ENCODE measurements at regions not wholly inside any gene's neighbourhood (a gene's known extent, or its start where the extent isn't known, plus 50 kb on each side); places are given as distances from the start of the nearest gene placed in this dataset.
A peak's percentile ranks its signal among the peaks of the same experiment; 100 is the strongest.
"Not testable (repeated sequence)": the region's sequence is repeated elsewhere in the genome, so short reads cannot be mapped to it uniquely, and the experiment has no call there.

DNA sequence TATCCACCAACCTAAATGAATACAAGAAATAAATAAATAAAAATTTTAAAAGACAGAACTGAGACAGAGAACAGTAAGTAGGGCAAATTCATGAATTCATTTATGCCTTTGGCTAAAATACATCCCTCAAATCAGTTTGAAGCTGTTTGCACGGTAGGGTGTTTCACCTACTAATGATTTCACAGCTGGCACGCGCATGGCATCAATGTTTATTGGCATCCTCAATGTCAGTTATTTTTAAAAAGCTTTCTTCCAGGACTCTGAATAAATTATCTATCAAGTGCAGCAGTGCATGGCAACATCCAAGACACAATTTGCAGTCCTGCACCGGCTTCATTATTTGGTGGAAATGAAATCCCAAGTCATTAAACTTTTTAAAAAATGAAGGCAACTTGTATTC lies 985.2 kb upstream of the ROBO1 start:
- Mint-ChIP-seq H3K4me1 (no peaks in the 10 kb centered on the region), H3K27ac (no peak overlapping the region), H3K36me3 (no peaks in the 10 kb centered on the region), H3K27me3 (no peaks in the 10 kb centered on the region), H3K9me3 (peaks cover 3 to 9% of the 10 kb centered on the region in 2 donors), H3K4me3 (no peak overlapping the region)
- DNase-seq (no peak), ATAC-seq (replicated peaks) (no peak)

DNA sequence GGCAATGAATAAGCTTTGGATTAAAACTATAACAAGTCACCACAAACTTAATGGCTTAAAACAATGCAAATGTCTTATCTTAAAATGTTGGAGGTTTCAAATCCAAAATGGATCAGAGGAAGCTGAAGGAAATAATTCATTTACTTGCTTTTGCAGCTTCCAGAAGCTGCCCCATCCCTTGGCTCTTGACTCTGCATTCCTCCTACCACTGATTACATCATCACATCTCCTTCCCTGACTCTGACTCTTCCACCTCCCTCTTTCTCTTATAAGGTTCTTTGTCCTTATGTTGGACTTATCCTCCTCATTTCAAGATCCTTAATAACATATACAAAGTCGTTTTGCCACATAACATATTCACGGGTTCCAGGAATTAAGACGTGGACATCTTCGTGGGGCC lies 982.8 kb upstream of the ROBO1 start:
- Mint-ChIP-seq H3K4me3 (no peak overlapping the region), H3K27ac (no peak overlapping the region), H3K27me3 (no peaks in the 10 kb centered on the region), H3K9me3 (peaks cover 3 to 9% of the 10 kb centered on the region in 2 donors), H3K4me1 (no peaks in the 10 kb centered on the region), H3K36me3 (no peaks in the 10 kb centered on the region)
- DNase-seq, result no peak
- ATAC-seq (replicated peaks), result no peak

DNA sequence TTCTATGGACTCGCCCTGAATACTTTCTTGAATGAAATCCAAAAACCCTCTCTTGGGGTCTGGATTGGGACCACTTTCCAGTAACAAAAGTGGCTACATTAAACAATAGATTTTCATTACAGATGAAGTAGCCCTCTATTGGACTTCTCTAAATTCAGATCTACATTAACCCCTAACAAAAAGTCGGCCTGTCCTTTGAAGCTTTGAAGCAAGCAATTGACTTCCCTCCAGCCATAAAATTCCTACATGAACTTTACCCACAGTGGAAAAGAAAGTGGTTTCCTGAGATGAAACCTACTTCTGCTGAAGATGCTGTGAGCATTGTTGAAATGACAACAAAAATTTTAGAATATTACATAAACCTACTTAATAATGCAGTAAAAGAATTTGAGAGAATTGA lies 967.1 kb upstream of the ROBO1 start:
- no peak for ATAC-seq (replicated peaks)
- no peak for DNase-seq
- Mint-ChIP-seq H3K27ac (no peak overlapping the region), H3K27me3 (no peaks in the 10 kb centered on the region), H3K9me3 (peaks cover 0 to 3% of the 10 kb centered on the region in 2 donors), H3K36me3 (no peaks in the 10 kb centered on the region), H3K4me1 (no peaks in the 10 kb centered on the region), H3K4me3 (no peak overlapping the region)

DNA sequence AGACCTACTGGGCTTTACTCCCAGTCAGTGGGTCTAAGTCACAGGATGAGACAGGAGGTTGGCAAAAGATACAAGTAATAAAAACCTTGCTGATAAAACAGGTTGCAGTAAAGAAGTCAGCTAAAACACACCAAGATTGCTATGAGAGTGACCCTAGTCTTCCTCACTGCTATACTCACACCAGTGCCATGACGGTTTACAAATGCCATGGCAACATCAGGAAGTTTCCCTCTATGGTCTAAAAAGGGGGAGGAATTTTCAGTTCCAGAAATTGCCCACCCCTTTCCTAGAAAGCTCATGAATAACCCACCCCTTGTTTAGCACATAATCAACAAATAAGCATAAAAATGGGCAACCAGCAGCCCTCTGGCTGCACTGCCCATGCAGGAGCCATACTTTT lies 966.7 kb upstream of the ROBO1 start:
- Mint-ChIP-seq H3K36me3 (no peaks in the 10 kb centered on the region), H3K4me1 (no peaks in the 10 kb centered on the region), H3K27me3 (no peaks in the 10 kb centered on the region), H3K9me3 (no peaks in the 10 kb centered on the region), H3K27ac (no peak overlapping the region), H3K4me3 (no peak overlapping the region)
- DNase-seq (no peak), ATAC-seq (replicated peaks) (no peak)

DNA sequence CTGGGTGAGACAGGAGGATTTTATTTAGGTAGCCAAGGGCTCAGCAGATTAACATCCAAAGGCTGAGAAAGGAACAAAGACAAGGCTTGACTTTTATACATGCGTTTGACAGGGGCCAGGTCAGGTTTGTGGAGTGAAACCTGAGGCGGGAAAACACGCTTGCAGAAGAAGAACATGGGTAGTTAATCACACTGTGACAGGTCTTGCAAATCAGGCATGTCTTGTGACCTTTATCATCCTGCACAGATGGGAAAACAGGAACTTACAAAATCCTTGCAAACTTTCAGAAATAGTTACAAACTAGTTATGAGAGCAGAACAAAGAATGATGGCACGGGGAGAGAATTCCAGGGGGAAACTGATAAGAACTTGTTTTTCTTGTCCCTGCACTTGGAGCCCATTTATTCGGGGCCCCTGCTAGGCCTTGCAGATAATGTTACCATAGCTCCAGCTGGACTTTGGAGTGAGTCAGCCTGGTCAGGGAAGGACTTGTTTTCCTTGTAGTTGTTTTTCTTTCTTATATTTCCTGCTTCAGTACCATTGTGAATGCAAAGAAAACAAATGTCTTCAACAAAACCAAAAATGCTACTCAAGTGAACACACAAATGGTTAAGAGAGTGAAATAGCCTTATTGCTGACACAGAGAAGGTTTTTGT lies 965.9 kb upstream of the ROBO1 start:
- Mint-ChIP-seq H3K9me3 (peaks cover 2 to 3% of the 10 kb centered on the region in 2 donors), H3K36me3 (no peaks in the 10 kb centered on the region), H3K4me3 (no peak overlapping the region), H3K27me3 (no peaks in the 10 kb centered on the region), H3K27ac (no peak overlapping the region), H3K4me1 (no peaks in the 10 kb centered on the region)
- DNase-seq (no peak), ATAC-seq (replicated peaks) (no peak)

DNA sequence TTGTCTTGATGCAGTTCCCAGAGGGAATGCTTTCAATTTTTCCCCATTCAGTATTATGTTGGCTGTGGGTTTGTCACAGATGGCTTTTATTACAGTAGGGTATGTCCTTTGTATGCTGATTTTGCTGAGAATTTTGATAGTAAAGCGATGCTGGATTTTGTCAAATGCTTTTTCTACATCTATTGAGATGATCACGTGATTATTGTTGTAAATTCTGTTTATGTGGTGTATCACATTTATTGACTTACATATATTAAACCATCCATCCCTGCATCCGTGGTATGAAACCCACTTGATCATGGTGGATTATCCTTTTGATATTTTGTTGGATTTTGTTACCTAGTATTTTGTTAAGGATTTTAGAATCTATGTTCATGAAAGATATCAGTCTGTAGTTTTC lies 959.8 kb upstream of the ROBO1 start:
- H3K9me3 Mint-ChIP-seq; ATAC-seq (replicated peaks); H3K4me1 Mint-ChIP-seq; DNase-seq; H3K27me3 Mint-ChIP-seq; H3K27ac Mint-ChIP-seq; H3K36me3 Mint-ChIP-seq; H3K4me3 Mint-ChIP-seq: not testable (repeated sequence)

DNA sequence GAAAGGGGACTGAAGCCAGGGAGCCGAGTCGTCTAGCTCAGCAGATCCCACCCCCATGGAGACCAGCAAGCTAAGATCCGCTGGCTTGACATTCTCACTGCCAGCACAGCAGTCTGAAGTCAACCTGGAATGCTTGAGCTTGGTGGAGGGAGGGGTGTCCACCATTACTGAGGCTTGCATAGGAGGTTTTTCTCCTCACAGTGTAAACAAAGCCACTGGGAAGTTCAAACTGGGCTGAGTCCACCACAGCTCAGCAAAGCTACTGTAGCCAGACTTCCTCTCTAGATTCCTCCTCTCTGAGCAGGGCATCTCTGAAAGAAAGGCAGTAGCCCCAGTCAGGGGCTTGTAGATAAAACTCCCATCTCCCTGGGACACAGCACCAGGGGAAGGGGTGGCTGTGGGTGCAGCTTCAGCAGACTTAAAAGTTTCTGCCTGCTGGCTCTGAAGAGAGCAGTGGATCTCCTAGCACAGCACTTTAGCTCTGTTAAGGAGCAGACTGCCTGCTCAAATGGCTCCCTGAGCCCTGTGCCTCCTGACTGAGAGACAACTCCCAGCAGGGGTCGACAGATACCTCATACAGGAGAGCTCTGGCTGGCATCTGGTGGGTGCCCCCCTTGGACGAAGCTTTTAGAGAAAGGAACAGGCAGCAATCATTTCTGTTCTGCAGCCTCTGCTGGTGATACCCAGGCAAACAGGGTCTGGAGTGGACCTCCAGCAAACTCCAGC lies 942.0 kb upstream of the ROBO1 start:
- not testable (repeated sequence) for DNase-seq; H3K4me3 Mint-ChIP-seq; H3K36me3 Mint-ChIP-seq; ATAC-seq (replicated peaks); H3K27ac Mint-ChIP-seq; H3K27me3 Mint-ChIP-seq; H3K4me1 Mint-ChIP-seq
- H3K9me3 Mint-ChIP-seq, result peaks cover 15 to 20% of the 10 kb centered on the region in 2 donors

DNA sequence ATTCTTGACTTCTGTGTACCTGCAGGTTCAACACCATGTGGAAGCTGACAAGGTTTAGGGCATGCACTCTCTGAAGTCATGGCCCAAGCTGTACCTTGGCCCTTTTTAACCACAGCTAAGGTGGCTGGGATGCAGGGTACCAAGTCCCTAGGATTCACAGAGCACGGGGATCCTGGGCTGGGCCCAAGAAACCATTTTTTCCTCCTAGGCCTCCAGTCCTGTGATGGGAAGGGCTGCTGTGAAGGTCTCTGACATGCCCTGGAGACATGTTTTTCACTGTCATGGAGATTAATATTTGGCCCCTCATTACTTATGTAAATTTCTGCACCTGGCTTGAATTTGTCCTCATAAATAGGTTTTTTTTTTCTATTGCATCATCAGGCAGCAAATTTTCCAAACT lies 937.5 kb upstream of the ROBO1 start:
- ATAC-seq (replicated peaks), result no peak
- no peak for DNase-seq
- Mint-ChIP-seq H3K4me3 (no peak overlapping the region), H3K4me1 (no peaks in the 10 kb centered on the region), H3K36me3 (no peaks in the 10 kb centered on the region), H3K9me3 (peaks cover 5 to 10% of the 10 kb centered on the region in 2 donors), H3K27ac (no peak overlapping the region), H3K27me3 (no peaks in the 10 kb centered on the region)

DNA sequence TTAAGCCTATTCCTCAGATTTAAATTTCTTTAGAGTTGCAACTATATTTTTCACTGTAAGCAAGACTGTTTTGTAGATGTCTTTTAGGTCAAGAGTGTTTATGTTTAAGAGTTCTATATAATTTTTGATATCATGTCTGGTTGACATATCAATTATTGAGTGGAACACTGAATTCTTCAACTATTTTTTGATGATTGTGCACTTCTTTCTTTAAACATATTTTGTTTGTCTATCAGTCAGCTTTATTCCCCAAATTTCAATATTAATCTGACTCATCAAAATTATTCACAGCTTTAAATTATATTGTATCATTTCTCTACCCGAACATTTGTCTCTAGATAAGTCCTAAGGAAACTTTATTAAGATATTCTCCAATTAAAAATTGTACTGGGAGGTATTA lies 933.6 kb upstream of the ROBO1 start:
- DNase-seq (no peak), ATAC-seq (replicated peaks) (no peak)
- Mint-ChIP-seq H3K36me3 (no peaks in the 10 kb centered on the region), H3K4me1 (no peaks in the 10 kb centered on the region), H3K4me3 (no peak overlapping the region), H3K27ac (no peak overlapping the region), H3K9me3 (peaks cover 5 to 10% of the 10 kb centered on the region in 2 donors), H3K27me3 (no peaks in the 10 kb centered on the region)

DNA sequence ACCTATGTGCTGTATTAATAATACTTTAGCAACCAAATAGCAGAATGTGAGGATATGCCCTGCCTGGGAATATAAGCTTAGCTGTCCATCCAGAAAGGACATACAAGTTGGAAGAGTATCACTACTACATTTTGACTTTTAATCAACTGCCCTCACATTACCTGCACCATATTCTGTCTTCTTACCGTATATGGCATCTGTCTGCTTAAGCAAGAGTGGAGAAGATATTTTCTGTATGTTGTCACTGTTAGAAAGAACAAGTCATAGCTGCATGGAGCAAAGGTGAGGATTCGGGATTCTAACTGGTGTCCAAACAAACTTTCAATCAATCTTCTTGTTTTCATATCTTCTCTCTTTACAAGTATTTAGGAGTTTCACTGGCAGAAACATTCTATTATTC lies 929.5 kb upstream of the ROBO1 start:
- ATAC-seq (replicated peaks), result no peak
- H3K4me3 Mint-ChIP-seq, result no peak overlapping the region
- H3K4me1 Mint-ChIP-seq, result no peaks in the 10 kb centered on the region
- H3K9me3 Mint-ChIP-seq, result peaks cover 0 to 3% of the 10 kb centered on the region in 2 donors
- no peaks in the 10 kb centered on the region for H3K36me3 Mint-ChIP-seq
- no peaks in the 10 kb centered on the region for H3K27me3 Mint-ChIP-seq
- DNase-seq, result no peak
- H3K27ac Mint-ChIP-seq, result no peak overlapping the region

DNA sequence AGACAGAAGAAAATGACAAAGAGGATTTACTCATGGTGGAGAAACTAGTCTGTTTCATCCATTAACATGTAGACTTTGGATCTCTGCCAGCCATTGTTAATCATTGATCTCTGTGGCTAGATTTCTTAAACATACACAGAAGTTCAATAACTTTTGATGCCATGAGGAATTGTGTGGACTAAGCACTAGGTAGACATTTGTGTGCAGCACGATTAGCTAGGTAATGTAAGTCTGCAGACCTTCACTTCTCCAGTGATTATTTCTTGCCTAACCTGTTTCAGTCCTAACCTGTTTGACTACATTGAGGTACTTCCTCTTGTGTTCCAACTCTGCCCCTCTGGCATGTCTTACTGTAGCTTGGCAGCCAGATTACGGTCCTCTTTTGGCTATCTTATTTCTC lies 928.5 kb upstream of the ROBO1 start:
- no peak overlapping the region for H3K4me3 Mint-ChIP-seq
- H3K27ac Mint-ChIP-seq, result no peak overlapping the region
- no peak for DNase-seq
- H3K4me1 Mint-ChIP-seq, result no peaks in the 10 kb centered on the region
- H3K27me3 Mint-ChIP-seq, result no peaks in the 10 kb centered on the region
- no peaks in the 10 kb centered on the region for H3K36me3 Mint-ChIP-seq
- no peak for ATAC-seq (replicated peaks)
- H3K9me3 Mint-ChIP-seq, result no peaks in the 10 kb centered on the region

DNA sequence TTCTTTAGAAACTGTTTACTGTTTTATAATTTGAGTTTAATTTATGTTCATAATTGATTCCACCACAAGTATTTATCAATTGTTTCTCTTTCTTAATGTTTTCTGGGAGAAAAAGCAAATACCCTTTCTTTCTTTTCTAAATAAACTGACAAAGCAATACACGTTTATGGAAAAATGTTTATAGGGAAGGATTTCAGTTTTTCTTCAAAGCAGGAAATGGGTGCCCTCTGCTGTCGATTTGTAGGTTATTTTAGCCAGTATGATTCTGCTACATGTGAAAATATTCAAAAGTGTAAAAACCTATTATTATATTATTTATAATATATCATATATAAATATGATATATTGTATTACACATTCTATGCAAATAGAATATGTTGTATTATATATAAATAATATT lies 921.0 kb upstream of the ROBO1 start:
- Mint-ChIP-seq H3K9me3 (no peaks in the 10 kb centered on the region), H3K4me3 (no peak overlapping the region), H3K27me3 (no peaks in the 10 kb centered on the region), H3K36me3 (no peaks in the 10 kb centered on the region), H3K4me1 (no peaks in the 10 kb centered on the region), H3K27ac (no peak overlapping the region)
- DNase-seq, result no peak
- ATAC-seq (replicated peaks), result no peak

DNA sequence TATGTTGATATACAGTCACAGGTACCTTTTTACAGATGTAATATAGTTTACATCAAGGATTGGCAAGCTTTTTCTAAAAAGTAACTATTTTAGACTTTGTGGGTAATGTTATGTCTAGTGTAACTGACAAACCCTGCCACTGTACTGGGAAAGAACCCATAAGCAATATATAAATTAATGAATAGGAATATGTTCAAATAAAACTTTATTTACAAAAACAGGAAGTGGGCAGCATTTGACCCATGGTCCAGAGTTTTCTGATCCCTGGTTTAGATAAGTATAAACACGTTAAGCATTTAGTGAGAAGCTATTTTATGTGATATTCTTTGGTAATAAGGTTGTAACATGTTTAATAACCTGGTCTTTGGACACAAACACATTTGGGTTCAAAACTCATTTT lies 915.2 kb upstream of the ROBO1 start:
- Mint-ChIP-seq H3K27me3 (no peaks in the 10 kb centered on the region), H3K4me3 (no peak overlapping the region), H3K4me1 (no peaks in the 10 kb centered on the region), H3K36me3 (no peaks in the 10 kb centered on the region), H3K9me3 (peaks cover 0 to 3% of the 10 kb centered on the region in 2 donors), H3K27ac (no peak overlapping the region)
- ATAC-seq (replicated peaks) (no peak), DNase-seq (no peak)

DNA sequence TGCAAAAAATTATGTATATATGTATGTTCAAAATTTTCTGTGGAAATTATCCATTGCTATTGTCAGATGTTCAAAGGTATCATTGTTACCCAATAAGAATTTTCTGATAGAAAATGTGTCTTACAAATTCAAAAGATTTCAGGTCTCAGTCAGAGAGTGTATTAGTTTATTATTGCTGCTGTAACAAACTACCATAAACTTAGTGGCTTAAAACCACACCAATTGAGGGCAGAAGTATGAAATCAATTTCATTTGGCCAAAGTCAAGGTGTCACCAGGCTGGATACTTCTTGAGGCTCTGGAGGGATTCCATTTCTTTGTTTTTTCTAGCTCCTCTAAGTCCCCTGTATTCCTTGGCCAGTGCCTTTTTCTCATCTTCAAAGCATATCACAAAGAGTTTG lies 914.4 kb upstream of the ROBO1 start:
- H3K36me3 Mint-ChIP-seq, result no peaks in the 10 kb centered on the region
- H3K4me3 Mint-ChIP-seq, result no peak overlapping the region
- DNase-seq (no peak), ATAC-seq (replicated peaks) (no peak)
- no peaks in the 10 kb centered on the region for H3K4me1 Mint-ChIP-seq
- no peak overlapping the region for H3K27ac Mint-ChIP-seq
- H3K27me3 Mint-ChIP-seq, result no peaks in the 10 kb centered on the region
- peaks cover 0 to 3% of the 10 kb centered on the region in 2 donors for H3K9me3 Mint-ChIP-seq

DNA sequence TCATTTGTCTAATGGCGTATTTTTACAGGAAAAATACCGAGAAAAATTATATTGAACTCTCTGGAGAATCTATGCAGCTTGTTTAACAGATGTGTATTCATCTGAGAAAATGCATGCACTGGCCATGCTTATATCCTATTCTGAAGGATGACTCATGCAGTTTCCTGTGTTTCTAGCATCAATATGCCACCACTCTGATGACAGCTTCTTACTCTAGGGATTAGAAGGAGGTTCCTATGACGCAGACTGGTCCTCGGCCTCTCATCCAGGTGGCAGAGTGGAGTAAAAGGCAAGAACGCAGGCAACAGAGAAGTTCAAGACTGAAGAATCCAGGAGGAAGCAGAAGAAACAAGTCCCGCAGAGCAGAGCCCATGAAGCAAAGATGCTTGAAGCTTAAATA lies 910.0 kb upstream of the ROBO1 start:
- ATAC-seq (replicated peaks) (peak in 1 of 2 donors; percentile 38), DNase-seq (no peak)
- Mint-ChIP-seq H3K4me1 (no peaks in the 10 kb centered on the region), H3K27ac (no peak overlapping the region), H3K9me3 (peaks cover 0 to 3% of the 10 kb centered on the region in 2 donors), H3K27me3 (no peaks in the 10 kb centered on the region), H3K4me3 (no peak overlapping the region), H3K36me3 (no peaks in the 10 kb centered on the region)

Data from stimulated activated naive B cell treated with anti-CD40 and anti-IgM and Interleukin-4, amounts not matched to agents 10 μg/mL and 1 μg/mL and 100 μg/mL, for 72 hours (primary cell).